ENCODE measurements at regions not wholly inside any gene's neighbourhood (a gene's known extent, or its start where the extent isn't known, plus 50 kb on each side); places are given as distances from the start of the nearest gene placed in this dataset.

DNA sequence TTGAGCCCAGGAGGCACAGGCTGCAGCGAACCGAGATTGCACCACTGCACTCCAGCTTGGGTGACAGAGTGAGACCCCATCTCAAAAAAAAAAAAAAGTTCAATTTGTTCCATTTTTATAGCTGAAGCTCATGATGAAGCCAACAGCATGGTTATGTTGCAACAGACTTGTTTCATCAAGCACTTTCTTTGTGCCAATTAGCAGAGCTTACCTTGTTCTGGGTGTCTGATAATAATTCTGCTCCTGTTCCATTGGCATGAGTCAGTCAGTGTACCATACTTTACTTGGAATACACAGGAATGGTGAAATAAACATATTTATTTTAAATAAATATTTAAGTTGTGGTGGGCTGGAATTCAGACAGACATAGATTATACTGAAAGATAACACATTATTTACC is 100.8 kb upstream of the DAAM1 start:
- peaks cover 19% of the 10 kb centered on the region for H3K27me3 ChIP-seq (ENCODE audit: insufficient read depth, low read length, poor library complexity)

DNA sequence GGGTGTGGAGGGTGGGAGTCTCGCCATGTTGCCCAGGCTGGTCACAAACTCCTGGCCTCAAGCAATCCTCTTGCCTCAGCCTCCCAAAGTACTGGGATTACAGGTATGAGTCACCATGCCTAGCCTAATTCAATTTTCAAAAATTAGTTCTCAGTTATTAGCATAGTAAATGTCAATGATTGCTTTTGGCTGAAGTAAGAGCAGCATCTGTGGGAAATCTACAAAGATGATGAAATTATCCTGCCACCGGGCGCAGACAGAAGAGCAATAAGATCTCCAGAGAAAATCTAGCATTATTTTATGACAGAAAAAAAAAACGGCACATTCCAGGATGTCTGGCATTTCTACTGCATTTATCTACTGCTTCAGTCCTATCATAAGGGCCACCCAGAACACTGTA is 97.9 kb upstream of the DAAM1 start:
- H3K4me2 ChIP-seq (ENCODE audit: insufficient read depth, low read length) = no peak overlapping the region
- ATAC-seq (ENCODE audit: insufficient read depth, low read depth) = no peak
- TF ChIP-seq EZH2 (IDR thresholded peaks at IDR 0.05; ENCODE audit: borderline replicate concordance, low read depth, low read length, severe bottlenecking) = no peak
- TF ChIP-seq, protein P1, sequence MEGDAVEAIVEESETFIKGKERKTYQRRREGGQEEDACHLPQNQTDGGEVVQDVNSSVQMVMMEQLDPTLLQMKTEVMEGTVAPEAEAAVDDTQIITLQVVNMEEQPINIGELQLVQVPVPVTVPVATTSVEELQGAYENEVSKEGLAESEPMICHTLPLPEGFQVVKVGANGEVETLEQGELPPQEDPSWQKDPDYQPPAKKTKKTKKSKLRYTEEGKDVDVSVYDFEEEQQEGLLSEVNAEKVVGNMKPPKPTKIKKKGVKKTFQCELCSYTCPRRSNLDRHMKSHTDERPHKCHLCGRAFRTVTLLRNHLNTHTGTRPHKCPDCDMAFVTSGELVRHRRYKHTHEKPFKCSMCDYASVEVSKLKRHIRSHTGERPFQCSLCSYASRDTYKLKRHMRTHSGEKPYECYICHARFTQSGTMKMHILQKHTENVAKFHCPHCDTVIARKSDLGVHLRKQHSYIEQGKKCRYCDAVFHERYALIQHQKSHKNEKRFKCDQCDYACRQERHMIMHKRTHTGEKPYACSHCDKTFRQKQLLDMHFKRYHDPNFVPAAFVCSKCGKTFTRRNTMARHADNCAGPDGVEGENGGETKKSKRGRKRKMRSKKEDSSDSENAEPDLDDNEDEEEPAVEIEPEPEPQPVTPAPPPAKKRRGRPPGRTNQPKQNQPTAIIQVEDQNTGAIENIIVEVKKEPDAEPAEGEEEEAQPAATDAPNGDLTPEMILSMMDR (IDR thresholded peaks at IDR 0.05; ENCODE audit: borderline replicate concordance, extremely low read depth, low read length, poor library complexity, severe bottlenecking) = no peak
- H4K20me1 ChIP-seq (ENCODE audit: insufficient read depth, low read length) = no peaks in the 10 kb centered on the region
- DNase-seq = no peak
- no peak overlapping the region for H3K9ac ChIP-seq (ENCODE audit: low read depth, low read length)
- peaks cover 26% of the 10 kb centered on the region for H3K27me3 ChIP-seq (ENCODE audit: insufficient read depth, low read length, poor library complexity)
- no peak overlapping the region for H3K27ac ChIP-seq (ENCODE audit: low read length)
- H3K4me1 ChIP-seq (ENCODE audit: insufficient read depth, low read length) = no peaks in the 10 kb centered on the region
- no peak overlapping the region for H2AFZ ChIP-seq (ENCODE audit: low read depth, low read length)
- H3K9me3 ChIP-seq (ENCODE audit: insufficient read depth, low read length, severe bottlenecking) = no peaks in the 10 kb centered on the region
- no peaks in the 10 kb centered on the region for H3K79me2 ChIP-seq (ENCODE audit: insufficient read depth, low read length)
- no peak overlapping the region for H3K4me3 ChIP-seq (ENCODE audit: low read depth in 1 of 2, low read length in 2 of 2)
- H3K36me3 ChIP-seq (ENCODE audit: insufficient read depth, low read length) = no peaks in the 10 kb centered on the region

More for the DNA sequence above, 100.8 kb upstream of the DAAM1 start:
- Histone ChIP-seq H3K4me3 (ENCODE audit: low read depth in 1 of 2, low read length in 2 of 2) (no peak overlapping the region), H4K20me1 (ENCODE audit: insufficient read depth, low read length) (no peaks in the 10 kb centered on the region), H3K36me3 (ENCODE audit: insufficient read depth, low read length) (no peaks in the 10 kb centered on the region), H3K4me2 (ENCODE audit: insufficient read depth, low read length) (no peak overlapping the region), H3K4me1 (ENCODE audit: insufficient read depth, low read length) (no peaks in the 10 kb centered on the region), H2AFZ (ENCODE audit: low read depth, low read length) (no peak overlapping the region), H3K79me2 (ENCODE audit: insufficient read depth, low read length) (no peaks in the 10 kb centered on the region), H3K9me3 (ENCODE audit: insufficient read depth, low read length, severe bottlenecking) (no peaks in the 10 kb centered on the region), H3K9ac (ENCODE audit: low read depth, low read length) (no peak overlapping the region), H3K27ac (ENCODE audit: low read length) (no peak overlapping the region)
- no peak for ATAC-seq (ENCODE audit: insufficient read depth, low read depth)
- DNase-seq = no peak
- TF ChIP-seq, protein P1 (IDR thresholded peaks at IDR 0.05; ENCODE audit: borderline replicate concordance, extremely low read depth, low read length, poor library complexity, severe bottlenecking) = no peak
- no peak for TF ChIP-seq EZH2 (IDR thresholded peaks at IDR 0.05; ENCODE audit: borderline replicate concordance, low read depth, low read length, severe bottlenecking)

DNA sequence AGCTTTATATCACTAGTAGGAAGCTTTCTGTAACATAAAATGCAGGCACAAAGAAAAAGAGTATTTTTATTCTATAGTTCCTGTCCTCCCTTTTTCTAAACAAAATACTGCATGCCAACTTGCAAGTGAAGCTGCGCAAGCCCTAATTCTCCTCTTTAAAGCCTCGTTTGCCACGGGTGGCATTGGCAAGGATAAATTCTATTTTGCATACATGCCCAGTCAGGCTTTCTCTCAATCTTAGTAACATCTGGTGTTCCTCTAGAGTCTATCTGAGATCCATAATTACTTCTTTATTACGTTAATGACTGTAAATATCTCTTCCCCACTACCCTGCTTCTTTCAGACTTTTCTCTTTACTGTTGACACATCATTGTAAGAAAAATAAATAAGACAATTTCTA is 97.1 kb upstream of the DAAM1 start:
- H3K27ac ChIP-seq (ENCODE audit: low read length) = no peak overlapping the region
- DNase-seq (no peak), ATAC-seq (ENCODE audit: insufficient read depth, low read depth) (no peak)
- no peak overlapping the region for H3K4me3 ChIP-seq (ENCODE audit: low read depth in 1 of 2, low read length in 2 of 2)
- no peaks in the 10 kb centered on the region for H3K36me3 ChIP-seq (ENCODE audit: insufficient read depth, low read length)
- H3K4me1 ChIP-seq (ENCODE audit: insufficient read depth, low read length) = no peaks in the 10 kb centered on the region
- no peaks in the 10 kb centered on the region for H3K79me2 ChIP-seq (ENCODE audit: insufficient read depth, low read length)
- H4K20me1 ChIP-seq (ENCODE audit: insufficient read depth, low read length) = no peaks in the 10 kb centered on the region
- no peak overlapping the region for H3K9ac ChIP-seq (ENCODE audit: low read depth, low read length)
- H3K4me2 ChIP-seq (ENCODE audit: insufficient read depth, low read length) = no peak overlapping the region
- H3K9me3 ChIP-seq (ENCODE audit: insufficient read depth, low read length, severe bottlenecking) = no peaks in the 10 kb centered on the region
- TF ChIP-seq, protein P1 (IDR thresholded peaks at IDR 0.05; ENCODE audit: borderline replicate concordance, extremely low read depth, low read length, poor library complexity, severe bottlenecking) = no peak
- TF ChIP-seq EZH2 (IDR thresholded peaks at IDR 0.05; ENCODE audit: borderline replicate concordance, low read depth, low read length, severe bottlenecking) = no peak
- peaks cover 30% of the 10 kb centered on the region for H3K27me3 ChIP-seq (ENCODE audit: insufficient read depth, low read length, poor library complexity)
- H2AFZ ChIP-seq (ENCODE audit: low read depth, low read length) = no peak overlapping the region

DNA sequence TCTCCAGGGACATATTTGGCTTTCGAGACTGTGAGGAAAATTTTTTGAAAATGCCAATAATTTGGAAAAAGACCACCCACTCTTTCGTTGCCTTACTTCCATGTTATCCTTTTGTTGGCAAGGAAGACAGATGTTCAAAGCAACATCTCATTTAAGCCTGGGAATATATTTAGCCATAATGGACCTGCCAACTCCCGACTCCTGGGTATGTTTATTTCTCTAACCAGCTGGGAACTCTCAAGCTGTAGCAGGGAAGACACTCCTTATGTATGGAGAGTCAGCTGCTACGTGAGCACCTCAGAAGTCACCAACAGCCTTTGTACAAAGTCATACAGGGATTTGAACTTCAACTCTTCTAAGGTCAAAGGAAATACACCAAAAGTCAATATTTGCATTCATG is 96.5 kb upstream of the DAAM1 start:
- DNase-seq = no peak
- H3K36me3 ChIP-seq (ENCODE audit: insufficient read depth, low read length) = no peaks in the 10 kb centered on the region
- no peak overlapping the region for H3K4me2 ChIP-seq (ENCODE audit: insufficient read depth, low read length)
- no peaks in the 10 kb centered on the region for H4K20me1 ChIP-seq (ENCODE audit: insufficient read depth, low read length)
- H2AFZ ChIP-seq (ENCODE audit: low read depth, low read length) = no peak overlapping the region
- no peaks in the 10 kb centered on the region for H3K79me2 ChIP-seq (ENCODE audit: insufficient read depth, low read length)
- TF ChIP-seq EZH2 (IDR thresholded peaks at IDR 0.05; ENCODE audit: borderline replicate concordance, low read depth, low read length, severe bottlenecking) = no peak
- TF ChIP-seq, protein P1 (IDR thresholded peaks at IDR 0.05; ENCODE audit: borderline replicate concordance, extremely low read depth, low read length, poor library complexity, severe bottlenecking) = no peak
- no peak overlapping the region for H3K4me3 ChIP-seq (ENCODE audit: low read depth in 1 of 2, low read length in 2 of 2)
- no peak for ATAC-seq (ENCODE audit: insufficient read depth, low read depth)
- no peaks in the 10 kb centered on the region for H3K9me3 ChIP-seq (ENCODE audit: insufficient read depth, low read length, severe bottlenecking)
- H3K4me1 ChIP-seq (ENCODE audit: insufficient read depth, low read length) = no peaks in the 10 kb centered on the region
- H3K9ac ChIP-seq (ENCODE audit: low read depth, low read length) = no peak overlapping the region
- H3K27ac ChIP-seq (ENCODE audit: low read length) = no peak overlapping the region
- H3K27me3 ChIP-seq (ENCODE audit: insufficient read depth, low read length, poor library complexity) = peaks cover 30% of the 10 kb centered on the region

Data from DND-41 (cell line).